GM03348 (cell line): ENCODE measurements at regions not wholly inside any gene's neighbourhood (a gene's known extent, or its start where the extent isn't known, plus 50 kb on each side); places are given as distances from the start of the nearest gene placed in this dataset.
"Not testable (repeated sequence)": the region's sequence is repeated elsewhere in the genome, so short reads cannot be mapped to it uniquely, and the experiment has no call there.

Experiments used
- DNase-seq: peaks from one replicate; pipeline ENCODE4 v3.0.0; 2012; ENCODE audit warnings: low spot score

DNA sequence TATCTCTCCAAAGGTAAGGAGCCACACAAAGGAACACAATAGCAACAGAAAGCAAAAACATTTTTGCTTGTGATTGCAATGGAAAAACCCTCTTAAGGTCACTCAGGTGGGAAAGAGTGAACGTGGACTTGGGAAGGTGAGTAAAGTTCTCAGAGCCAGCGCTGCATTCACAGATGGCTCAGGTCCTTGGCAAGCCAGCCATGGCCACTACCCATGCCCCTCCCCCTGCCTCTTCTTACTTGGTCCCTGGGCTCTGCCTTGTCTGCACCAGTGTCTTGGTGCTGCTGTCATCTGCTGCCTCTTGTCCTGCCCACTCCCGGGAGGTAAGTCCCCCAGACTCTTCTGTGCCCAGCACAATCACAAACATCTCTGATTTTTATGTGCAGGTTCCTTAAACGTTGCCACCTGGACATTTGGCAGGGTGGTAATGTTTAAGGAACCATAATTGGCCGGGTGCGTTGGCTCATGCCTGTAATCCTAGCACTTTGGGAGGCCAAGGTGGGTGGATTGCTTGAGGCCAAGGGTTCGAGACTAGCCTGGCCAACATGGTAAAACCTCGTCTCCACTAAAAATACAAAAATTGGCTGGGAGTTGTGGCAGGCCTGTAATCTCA, 74.6 kb downstream of the FEM1C start:
- DNase-seq, result no peak

GRCh38 chr5:115467628-115468027, 76.9 kb downstream of the FEM1C start:
- DNase-seq, result no peak

DNA sequence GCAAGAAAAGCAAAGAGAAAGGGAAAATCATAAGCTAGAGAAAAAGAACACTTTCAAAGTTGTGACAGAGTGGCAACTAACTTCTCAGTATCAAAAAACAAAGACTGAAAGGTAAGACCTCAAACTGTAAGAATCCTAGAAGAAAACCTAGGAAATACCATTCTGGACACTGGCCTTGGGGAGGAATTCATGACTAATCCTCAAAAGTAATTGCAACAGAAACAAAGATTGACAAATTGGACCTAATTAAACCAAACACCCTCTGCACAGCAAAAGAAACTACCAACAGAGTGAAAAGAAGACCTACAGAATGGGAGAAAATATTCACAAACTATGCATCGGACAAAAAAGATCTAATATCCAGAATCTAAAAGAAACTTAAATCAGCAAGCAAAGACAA, 79.1 kb downstream of the FEM1C start:
- no peak for DNase-seq

- DNase-seq, result no peak
Measured at GRCh38 chr5:115463983-115464382, 80.6 kb downstream of the FEM1C start.

DNA sequence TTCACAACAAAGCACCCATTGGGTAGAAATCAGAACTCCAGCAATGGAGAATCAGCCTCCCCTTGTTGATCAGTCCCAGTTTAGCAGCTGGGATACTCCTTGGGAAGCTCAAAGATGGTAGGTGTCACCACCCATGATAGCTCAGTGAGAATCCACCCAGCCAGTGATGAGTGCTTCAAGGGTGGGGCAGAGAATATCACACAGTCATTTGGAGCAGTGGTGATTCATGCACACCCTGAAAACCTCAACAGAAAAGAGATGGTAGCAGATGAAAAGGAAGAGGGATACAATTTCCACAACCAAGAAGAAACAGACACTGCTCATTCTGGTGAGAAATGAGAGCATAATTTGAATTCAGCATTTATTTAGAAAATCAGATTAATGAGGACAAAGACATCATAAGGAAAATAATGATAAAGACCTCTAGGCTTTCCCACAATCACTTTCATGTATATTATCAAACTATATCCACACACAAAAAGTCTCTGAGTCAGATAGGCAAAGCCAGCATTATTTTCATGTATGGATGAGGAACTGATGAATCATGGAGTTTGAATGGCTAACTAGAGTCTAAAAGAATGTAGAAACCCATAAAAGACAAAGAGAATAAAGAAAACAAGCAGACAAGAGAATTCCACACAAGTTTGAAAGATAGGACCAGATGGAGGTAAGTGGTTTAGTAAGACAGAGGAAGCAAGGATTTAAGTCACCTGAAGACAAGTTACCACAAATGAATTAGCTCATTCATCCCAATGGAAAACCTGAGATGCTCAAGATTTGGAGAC, 82.9 kb downstream of the FEM1C start:
- peak; percentile 48 for DNase-seq

GRCh38 chr5:115461093-115461492, 83.5 kb downstream of the FEM1C start:
- no peak for DNase-seq

- DNase-seq, result peak; percentile 43
Measured at GRCh38 chr5:115460472-115460871, 84.1 kb downstream of the FEM1C start.

GRCh38 chr5:115459855-115460341, 84.7 kb downstream of the FEM1C start:
- peak; percentile 43 for DNase-seq

DNA sequence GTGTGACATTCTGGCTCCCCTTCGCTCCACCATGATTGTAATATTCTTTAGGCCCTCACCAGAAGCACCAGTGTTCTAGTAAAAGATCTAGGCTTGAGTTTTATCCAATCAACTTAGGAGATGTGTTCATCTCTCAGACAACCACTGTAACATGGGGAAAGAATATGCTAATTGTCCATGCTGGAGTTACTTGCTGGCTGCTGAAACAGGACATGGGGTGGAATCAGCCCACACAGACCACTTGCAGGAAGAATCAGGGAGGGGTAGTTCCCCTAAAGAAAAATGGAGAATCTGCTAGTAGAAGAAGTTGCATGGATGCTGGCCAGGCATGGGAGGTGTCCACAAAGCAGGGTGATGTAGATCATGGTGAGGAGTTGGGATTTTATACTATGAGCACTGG, 86.2 kb downstream of the FEM1C start:
- DNase-seq, result no peak

DNA sequence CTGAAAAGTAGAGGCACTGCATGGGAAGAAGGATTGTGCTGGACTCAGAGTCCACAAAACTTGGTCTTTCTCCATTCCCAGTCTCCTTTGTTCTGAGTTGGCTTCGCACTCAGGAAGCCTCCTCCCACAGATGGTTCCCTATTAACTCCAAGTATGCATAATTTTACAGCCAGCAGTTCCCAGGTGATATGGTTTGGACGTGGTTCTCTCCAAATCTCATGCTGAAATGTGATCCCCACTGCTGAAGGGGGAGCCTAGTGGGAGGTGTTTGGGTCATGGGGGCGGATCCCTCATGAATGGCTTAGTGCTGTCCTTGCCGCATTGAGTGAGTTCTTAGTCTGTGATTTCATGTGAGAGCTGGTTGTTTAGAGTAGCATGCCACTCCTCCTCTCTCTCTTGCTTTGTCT, 86.6 kb downstream of the FEM1C start:
- DNase-seq, result no peak

GRCh38 chr5:115457571-115457970, 87.0 kb downstream of the FEM1C start:
- no peak for DNase-seq

DNA sequence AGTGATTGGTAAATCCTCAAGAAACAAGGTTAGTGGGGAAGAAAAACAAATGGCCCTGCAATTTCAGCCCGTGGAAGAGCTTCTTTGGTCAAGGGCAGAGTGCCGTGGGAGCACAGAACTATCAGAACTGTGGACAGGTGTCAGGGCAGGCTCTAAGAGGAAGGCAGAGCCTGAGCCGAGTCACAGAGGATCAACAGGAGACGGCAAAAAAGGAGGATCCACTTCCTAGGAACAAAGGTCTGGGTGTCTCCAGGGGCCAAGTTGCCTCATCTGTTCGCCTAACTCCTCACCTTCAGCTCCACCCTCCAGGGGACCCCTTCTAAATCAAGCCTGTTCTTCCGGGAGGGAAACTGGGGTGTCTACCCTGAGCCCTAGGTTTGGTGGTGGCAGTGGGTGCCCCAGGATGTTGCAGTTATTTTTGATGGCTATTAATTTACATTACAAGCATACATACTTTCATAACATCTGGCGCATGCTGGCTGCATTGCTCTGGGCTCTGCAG, 88.0 kb downstream of the FEM1C start:
- no peak for DNase-seq

DNA sequence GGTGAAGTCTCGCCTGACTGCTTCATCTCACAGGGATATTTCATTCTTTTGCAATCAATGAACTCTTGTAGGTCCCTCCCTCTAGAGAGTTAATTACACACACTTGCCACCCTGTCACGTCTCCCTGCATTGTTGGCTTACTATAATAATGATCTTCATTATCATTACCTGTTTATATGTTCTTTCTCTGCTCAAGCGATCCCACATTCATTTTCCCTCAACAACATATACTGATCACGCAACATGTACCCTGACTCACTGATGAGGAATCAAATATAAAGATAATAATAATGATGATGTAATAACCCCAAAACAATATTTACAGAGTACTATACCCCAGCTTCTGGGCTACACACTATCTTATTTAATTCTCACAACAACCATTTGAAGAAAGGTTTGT, 88.5 kb downstream of the FEM1C start:
- DNase-seq, result no peak

GRCh38 chr5:115455301-115455707, 89.3 kb downstream of the FEM1C start:
- peak; percentile 44 for DNase-seq

GRCh38 chr5:115453391-115454095, 91.0 kb downstream of the FEM1C start:
- DNase-seq, result no peak

DNA sequence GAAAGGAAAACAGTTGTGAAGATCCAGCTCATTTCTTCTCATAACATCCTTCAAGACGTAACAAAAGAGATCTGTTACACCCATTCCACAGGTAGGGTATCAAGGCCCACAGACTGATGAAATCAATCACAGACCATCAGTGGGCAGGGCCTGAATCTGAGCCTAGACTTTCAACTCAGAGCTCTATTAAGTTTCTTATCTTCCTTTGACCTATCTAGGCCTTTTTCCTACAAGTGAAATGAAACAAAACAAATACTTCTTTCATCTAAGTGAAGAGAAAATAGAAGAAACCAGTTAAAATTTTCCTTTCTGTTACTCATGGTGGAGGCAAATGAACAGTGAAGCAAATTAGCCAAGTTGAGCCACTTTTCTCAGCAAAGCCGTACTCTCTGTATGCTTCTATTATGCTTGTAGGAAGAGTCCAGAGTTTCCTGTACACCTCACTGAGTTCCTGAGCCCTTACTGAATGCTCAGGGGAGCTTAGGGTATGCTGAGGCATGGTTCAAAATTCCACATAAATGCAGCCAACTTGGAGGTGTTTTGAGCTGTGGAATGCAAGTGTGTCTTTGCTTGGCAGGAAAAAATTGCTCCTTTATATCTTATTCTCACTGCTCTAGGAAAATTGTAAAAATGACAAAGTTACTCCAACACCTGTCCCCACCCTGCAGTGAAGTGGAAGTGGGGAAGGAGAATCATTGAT, 91.9 kb downstream of the FEM1C start:
- DNase-seq, result peak; percentile 52

DNA sequence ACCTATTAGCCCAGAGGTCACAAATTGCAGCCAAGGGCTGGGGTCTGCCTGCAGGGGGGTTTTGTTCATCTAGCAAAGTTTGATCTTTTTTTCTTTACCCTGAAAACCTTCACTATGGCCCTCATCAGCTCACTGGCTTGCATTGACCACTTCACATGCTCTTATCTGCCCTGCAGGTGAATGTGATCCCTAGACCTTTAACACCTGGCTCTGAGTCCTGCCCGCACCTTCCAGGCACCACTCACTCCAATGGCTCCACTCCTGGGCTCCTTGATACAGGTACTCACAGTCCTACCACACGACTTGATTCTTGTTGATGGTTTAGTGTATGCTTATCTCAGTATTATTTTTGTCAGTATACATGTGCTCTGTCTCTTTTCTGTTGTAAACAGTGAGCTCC, 92.5 kb downstream of the FEM1C start:
- DNase-seq, result no peak

GRCh38 chr5:115450741-115451140, 93.8 kb downstream of the FEM1C start:
- peak; percentile 66 for DNase-seq

- DNase-seq, result not testable (repeated sequence)
Measured at GRCh38 chr5:115448630-115449029, 95.9 kb downstream of the FEM1C start.

DNA sequence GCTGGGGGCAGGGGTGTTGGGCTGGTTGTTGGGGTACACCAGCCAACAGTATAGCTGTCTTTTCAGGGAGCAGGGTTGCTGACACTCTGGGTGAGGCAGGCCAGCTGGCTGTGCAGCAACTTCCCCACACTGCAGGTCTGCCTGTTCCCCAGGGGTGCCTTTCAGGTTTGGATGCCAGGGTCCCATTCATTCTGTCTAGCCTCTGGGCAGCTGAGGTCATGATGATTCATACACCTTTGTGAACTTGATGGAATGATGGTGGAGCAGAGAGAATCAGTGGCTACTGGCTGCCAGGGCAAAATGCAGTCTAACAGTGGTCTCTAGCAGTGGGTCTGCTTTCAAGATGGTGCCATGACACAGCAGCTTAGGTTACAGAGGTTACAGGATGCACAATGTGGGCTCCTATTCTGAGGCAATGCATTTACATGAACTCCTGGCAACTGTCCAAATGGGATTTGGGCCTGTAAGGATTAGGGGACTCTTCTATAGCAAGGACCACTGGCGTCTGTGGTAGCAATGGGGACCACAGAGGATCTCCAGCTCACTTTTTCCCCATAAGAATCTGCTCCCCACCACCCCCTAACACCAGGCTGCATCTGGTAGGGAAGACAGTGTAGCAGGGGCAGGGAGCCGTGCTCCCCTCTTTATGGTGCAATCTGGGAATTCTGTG, 103.7 kb downstream of the FEM1C start:
- no peak for DNase-seq

DNA sequence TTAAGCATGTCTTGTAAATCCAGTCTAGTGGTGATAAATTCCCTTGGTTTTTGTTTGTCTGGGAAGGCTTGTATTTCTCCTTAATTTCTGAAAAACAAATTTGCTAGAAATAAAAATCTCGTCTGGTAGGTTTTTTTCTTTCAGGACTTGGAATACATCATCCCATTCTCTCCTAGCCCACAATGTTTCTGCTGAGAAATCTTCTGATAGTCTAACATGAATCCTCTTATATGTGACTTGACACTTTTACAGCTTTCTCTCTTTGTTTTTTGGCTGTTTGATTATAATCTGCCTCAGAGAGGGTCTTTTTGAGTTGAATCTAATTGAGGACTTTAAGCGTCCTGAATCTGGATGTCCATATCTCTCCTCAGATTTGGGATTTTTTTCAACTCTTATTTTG, 104.9 kb downstream of the FEM1C start:
- DNase-seq, result no peak

- no peak for DNase-seq
Measured at GRCh38 chr5:115439042-115439441, 105.5 kb downstream of the FEM1C start.
